Astrocyte of the cerebellum (primary cell): ENCODE measurements at regions not wholly inside any gene's neighbourhood (a gene's known extent, or its start where the extent isn't known, plus 50 kb on each side); places are given as distances from the start of the nearest gene placed in this dataset.
A peak's percentile ranks its signal among the peaks of the same experiment; 100 is the strongest.

ENCODE experiments used
- DNase-seq: peaks from one replicate; pipeline ENCODE4 v3.0.0-alpha.2; 2011; ENCODE audit warnings: low read depth
- H3K4me3 ChIP-seq: 2 replicates; pipeline ENCODE4 v1.5.1; 2011; ENCODE audit warnings: mild to moderate bottlenecking, low read depth, low read length, moderate library complexity
- in situ Hi-C: cut with HindIII; loops from 2 replicates; pipeline ENCODE4 v1.10.0; 2017; ENCODE audit warnings: low sequenced_read_pairs
- TF ChIP-seq, protein P1 (sequence below): IDR thresholded peaks from 2 replicates; pipeline ENCODE4 v1.5.1; 2012; ENCODE audit warnings: low read length, low read depth, moderate library complexity, mild to moderate bottlenecking; ENCODE audit errors: missing control alignments

DNA sequence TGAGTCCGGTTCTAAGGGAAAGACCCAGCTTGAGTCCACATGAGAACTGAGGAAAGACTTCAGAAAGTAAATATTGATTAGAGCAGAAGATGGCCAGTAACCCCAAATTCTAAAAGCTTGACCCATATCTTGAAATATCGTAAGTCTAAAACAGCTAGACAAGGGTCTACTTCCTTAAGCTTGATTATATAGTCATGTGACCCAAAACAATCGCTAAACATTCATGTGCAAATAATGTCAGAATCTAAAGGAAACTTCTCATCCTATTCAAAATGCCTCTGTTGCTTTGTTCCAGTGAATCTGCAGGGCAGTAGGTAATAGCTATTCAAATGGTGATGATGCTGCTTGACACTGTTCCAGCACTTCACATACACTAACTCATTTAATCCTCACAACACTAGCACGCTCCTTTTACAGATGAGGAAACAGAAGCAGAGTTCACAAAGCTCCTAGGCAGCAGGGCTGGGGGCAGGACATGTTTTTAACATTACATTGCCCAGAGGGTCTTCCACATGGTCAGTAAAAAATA is 52.6 kb downstream of the TCF20 start:
- no peak overlapping the region for H3K4me3 ChIP-seq
- TF ChIP-seq, protein P1, sequence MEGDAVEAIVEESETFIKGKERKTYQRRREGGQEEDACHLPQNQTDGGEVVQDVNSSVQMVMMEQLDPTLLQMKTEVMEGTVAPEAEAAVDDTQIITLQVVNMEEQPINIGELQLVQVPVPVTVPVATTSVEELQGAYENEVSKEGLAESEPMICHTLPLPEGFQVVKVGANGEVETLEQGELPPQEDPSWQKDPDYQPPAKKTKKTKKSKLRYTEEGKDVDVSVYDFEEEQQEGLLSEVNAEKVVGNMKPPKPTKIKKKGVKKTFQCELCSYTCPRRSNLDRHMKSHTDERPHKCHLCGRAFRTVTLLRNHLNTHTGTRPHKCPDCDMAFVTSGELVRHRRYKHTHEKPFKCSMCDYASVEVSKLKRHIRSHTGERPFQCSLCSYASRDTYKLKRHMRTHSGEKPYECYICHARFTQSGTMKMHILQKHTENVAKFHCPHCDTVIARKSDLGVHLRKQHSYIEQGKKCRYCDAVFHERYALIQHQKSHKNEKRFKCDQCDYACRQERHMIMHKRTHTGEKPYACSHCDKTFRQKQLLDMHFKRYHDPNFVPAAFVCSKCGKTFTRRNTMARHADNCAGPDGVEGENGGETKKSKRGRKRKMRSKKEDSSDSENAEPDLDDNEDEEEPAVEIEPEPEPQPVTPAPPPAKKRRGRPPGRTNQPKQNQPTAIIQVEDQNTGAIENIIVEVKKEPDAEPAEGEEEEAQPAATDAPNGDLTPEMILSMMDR = no peak
- no peak for DNase-seq
- in situ Hi-C loops = no loop called here

- in situ Hi-C loops = no loop called here
- no peak overlapping the region for H3K4me3 ChIP-seq
- TF ChIP-seq, protein P1 = no peak
- no peak for DNase-seq
These were observed 53.3 kb downstream of the TCF20 start for GRCh38 chr22:42217019-42217751.

GRCh38 chr22:42214633-42215415 is 55.6 kb downstream of the TCF20 start:
- no peak overlapping the region for H3K4me3 ChIP-seq
- TF ChIP-seq, protein P1 = no peak
- peak; percentile 22 for DNase-seq
- in situ Hi-C loops = no loop called here

GRCh38 chr22:42208362-42208761 is 62.1 kb downstream of the TCF20 start:
- in situ Hi-C loops = no loop called here
- DNase-seq = no peak
- TF ChIP-seq, protein P1 = no peak
- no peak overlapping the region for H3K4me3 ChIP-seq

DNA sequence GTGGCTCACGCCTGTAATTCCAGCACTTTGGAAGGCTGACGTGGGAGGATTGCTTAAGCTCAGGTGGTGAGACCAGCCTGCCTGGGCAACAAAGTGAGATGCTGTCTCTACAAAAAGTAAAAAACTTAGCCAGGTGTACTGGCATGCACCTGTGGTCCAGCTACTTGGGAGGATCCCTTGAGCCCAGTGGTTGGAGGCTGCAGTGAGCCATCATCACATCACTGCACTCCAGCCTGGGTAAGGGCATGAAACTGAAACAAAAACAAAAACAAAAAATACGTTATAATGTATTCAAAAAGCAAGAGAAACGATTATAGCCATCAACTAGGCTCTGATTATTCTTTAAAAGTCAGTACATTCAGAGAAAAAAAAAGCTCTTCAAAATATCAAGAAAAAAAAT is 62.5 kb downstream of the TCF20 start:
- in situ Hi-C loops = no loop called here

GRCh38 chr22:42203609-42204008 is 66.8 kb downstream of the TCF20 start:
- no peak overlapping the region for H3K4me3 ChIP-seq
- in situ Hi-C loops = no loop called here
- TF ChIP-seq, protein P1 = no peak
- DNase-seq = no peak

More for the DNA sequence above, 62.5 kb downstream of the TCF20 start:
- TF ChIP-seq, protein P1 = no peak
- DNase-seq = no peak
- H3K4me3 ChIP-seq = no peak overlapping the region
